ENCODE measurements at regions not wholly inside any gene's neighbourhood (a gene's known extent, or its start where the extent isn't known, plus 50 kb on each side); places are given as distances from the start of the nearest gene placed in this dataset.
"Not testable (repeated sequence)": the region's sequence is repeated elsewhere in the genome, so short reads cannot be mapped to it uniquely, and the experiment has no call there.

GRCh38 chr6:4659719-4660118 is 116.5 kb upstream of the CDYL start:
- TF ChIP-seq CTCF, POLR2AphosphoS5 (IDR thresholded peaks at IDR 0.05): not testable (repeated sequence)

All from breast epithelium (tissue), 3 donors.